ENCODE measurements at regions not wholly inside any gene's neighbourhood (a gene's known extent, or its start where the extent isn't known, plus 50 kb on each side); places are given as distances from the start of the nearest gene placed in this dataset.

DNA sequence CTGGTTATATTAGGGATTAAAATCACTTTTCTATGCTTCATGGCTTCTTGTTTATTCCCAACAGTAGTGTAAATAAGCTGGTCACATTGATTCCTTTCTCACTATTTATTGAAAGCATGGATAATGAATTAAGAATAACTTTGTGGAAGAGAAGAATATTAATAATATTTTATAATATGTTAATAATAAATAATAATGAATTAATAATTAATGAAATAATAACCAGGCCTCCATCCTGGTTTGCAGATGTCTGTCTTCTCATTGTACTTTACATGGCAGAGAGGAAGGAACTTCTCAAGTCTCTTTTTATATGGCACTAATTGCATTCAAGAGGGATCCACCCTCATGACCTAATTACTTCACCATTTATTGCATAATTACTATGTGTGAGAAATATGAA, 473.5 kb downstream of the PTPRC start:
- DNase-seq (ENCODE audit: low spot score): no peak

DNA sequence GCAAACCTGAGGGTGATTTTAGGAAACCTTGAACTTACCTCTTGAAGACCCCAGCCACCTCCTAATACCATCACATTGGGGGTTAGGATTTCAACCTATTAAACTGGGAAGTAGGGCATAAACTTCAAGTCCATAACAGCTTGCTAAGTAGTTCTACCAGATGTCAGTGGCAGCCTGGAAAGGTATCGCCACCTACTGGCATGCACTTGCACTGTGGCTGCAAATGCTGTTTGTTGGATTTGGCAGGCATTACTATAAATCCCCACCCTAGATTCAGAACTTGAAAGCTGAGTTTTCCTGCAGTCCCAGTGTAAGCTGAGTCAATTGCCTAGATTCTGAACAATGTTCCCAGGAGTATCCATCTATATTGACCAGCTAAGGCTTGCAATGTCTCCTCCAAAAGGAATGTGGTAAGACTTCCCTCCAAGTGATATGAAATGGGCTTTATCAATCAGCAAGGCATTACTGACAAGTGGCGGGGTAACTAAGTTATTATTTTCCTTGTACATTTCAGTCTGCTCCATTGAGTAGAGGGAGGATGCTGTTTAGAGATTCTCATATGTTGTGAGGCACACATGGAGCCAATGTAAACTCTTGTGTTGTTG, 474.5 kb downstream of the PTPRC start:
- DNase-seq (ENCODE audit: low spot score): no peak

DNA sequence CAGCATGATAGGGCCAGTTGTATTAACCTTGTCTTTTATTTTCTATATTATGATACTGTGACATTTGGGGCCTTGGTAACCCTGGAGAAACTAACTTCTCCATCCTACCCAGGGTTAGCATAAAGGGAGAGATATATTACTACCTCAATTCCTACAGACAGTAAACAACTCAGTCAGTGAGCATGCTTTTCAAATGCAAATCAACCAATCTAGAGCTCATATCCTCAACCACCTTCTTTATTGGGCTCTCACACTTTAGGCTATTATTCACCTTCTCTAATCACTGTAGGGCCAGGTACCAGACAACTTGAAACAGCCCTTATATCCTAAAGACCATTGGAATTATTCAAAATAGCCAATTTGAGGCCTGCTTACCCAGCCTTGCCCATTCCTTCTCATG, 477.6 kb downstream of the PTPRC start:
- no peak for DNase-seq (ENCODE audit: low spot score)

- DNase-seq (ENCODE audit: low spot score): no peak
Measured at GRCh38 chr1:199121047-199121446, 482.2 kb downstream of the PTPRC start.

GRCh38 chr1:199122085-199122484, 483.2 kb downstream of the PTPRC start:
- DNase-seq (ENCODE audit: low spot score): no peak

GRCh38 chr1:199122532-199123311, 483.9 kb downstream of the PTPRC start:
- no peak for DNase-seq (ENCODE audit: low spot score)

GRCh38 chr1:199123615-199124014, 484.8 kb downstream of the PTPRC start:
- no peak for DNase-seq (ENCODE audit: low spot score)

GRCh38 chr1:199124351-199124750, 485.5 kb downstream of the PTPRC start:
- DNase-seq (ENCODE audit: low spot score): no peak

- DNase-seq (ENCODE audit: low spot score): no peak
Measured at GRCh38 chr1:199129247-199129646, 490.4 kb downstream of the PTPRC start.

DNA sequence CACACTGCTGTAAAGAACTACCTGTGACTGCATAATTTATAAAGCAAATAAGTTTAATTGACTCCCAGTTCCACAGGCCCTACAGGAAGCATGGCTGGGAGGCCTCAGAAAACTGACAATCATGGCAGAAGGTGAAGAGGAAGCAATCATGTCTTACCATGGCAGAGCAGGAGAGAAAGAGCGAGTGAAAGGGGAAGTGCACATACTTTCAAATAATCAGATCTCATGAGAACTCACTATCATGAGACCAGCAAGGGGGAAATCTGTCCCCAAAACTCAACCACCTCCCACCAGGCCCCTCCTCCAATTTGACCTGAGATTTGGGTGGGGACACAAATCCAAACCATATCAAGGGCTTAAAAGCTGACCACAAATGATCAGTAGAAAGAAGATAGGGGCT, 493.2 kb downstream of the PTPRC start:
- no peak for DNase-seq (ENCODE audit: low spot score)

- DNase-seq (ENCODE audit: low spot score): no peak
Measured at GRCh38 chr1:199135901-199136300, 497.1 kb downstream of the PTPRC start.

GRCh38 chr1:199138061-199138460, 499.2 kb downstream of the PTPRC start:
- no peak for DNase-seq (ENCODE audit: low spot score)

DNA sequence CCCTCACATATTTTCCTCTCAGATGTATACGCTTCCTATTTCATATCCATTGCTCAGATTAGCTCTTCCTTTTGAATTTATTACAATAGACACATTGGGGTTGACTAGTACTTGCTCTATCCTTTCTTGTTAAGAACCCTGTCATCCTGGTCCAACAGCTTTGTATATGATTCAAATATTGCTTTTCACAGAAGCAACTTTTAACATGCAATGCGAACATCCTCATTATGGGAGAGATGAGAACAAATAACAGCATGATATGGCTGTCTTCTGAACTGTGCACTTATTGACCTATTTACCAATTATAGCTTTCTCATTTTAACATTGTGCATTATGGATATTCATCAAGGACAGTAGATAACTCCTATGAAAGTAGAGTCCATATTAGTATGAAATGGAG, 510.8 kb downstream of the PTPRC start:
- DNase-seq (ENCODE audit: low spot score): no peak

GRCh38 chr1:199150756-199151155, 511.9 kb downstream of the PTPRC start:
- DNase-seq (ENCODE audit: low spot score): no peak

DNA sequence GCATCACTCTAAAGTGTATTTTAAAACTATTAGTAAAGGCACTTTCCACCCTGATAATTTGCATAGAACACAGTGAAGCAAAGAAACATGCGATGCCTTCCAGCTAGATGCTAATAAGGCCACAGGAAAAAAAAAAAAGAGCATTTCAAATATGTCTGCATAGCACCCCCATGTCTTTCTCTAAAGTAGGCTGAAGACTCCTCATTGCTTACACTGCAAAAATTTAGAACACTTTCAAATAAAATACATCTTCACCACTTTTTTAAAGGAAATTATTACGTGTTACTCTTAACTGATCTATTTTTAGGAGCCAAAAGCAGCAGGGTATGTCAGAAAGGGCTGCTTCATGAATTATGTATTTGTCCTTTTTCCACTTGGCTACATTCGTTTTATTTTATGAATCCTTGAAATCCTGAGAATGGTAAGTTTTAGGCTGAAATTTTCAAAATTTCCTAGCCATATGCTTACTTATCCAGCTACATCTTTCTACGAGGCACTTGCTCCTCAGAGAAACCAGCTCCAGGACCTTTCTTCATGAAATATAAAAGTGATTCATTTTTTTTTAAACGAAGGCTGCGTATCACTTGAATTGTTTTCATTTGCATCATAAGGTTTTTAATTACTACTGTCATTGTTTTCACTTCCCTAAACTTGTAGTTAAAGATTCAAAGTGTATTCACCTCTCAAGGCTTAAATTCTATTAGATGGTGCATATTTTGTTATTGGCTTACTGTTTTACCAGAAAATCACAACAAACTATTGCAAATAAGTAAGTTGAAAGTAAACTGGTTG, 513.0 kb downstream of the PTPRC start:
- no peak for DNase-seq (ENCODE audit: low spot score)

DNA sequence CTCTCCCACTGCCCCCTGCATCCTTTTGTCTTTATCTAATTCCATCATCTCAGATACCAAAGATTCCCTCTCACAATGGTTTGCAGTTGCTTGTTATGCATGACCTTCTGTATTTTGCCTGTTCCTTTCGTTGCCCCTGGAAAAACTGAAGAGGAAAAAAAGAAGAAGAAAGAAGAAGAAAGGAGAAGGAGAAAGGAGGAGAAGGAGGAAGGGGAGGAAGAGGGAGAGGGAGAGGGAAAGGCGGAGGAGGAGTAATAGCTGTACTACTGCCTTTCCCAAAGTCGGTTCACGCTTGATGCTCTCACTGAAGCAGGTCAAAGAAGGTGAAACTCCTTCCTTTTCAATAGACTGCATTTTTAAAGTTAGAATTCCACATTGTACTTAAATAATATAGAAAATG, 513.8 kb downstream of the PTPRC start:
- no peak for DNase-seq (ENCODE audit: low spot score)

- DNase-seq (ENCODE audit: low spot score): no peak
Measured at GRCh38 chr1:199155166-199156019, 516.6 kb downstream of the PTPRC start.

DNA sequence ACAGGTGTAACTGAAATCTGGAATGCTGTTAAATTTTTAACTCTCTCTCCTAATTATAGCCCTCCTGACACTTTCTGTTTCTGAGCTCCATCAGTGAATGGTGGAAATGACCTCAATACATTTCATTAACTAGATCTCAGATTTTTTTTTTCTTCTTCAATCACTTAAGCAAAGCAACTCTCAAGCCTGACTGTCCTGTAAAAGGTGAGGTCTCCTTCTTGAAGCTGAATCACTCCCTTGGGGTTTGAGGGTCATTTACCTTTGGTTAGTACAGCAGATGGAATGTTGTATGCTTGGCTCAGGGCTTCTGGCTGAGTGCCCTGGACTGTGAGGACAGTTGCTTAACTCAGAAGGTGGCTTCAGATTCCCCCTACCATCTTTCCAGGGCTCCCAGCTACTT, 518.7 kb downstream of the PTPRC start:
- no peak for DNase-seq (ENCODE audit: low spot score)

GRCh38 chr1:199160521-199161318, 521.9 kb downstream of the PTPRC start:
- DNase-seq (ENCODE audit: low spot score): no peak

DNA sequence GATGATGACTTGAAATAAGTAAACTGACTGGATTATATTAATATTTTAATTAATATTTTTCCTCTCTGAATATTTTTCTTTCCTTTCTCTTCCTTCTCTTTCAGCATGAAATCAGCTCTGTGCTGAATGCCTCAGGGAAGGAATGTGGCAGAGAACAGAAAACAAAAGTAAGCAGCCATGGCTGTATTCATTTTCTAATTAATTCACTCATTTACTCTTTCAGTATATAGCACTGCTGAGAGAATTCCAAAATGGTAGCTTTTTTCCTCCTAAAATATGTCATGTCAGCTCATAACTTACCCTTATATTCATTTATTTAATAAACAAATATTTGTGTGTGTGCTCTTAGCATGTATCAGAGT, 522.5 kb downstream of the PTPRC start:
- DNase-seq (ENCODE audit: low spot score): no peak

GRCh38 chr1:199161766-199162303, 523.0 kb downstream of the PTPRC start:
- no peak for DNase-seq (ENCODE audit: low spot score)

All from HuH-7.5 (cell line).